Endometrium (tissue), 2 donors: ENCODE measurements at regions not wholly inside any gene's neighbourhood (a gene's known extent, or its start where the extent isn't known, plus 50 kb on each side); places are given as distances from the start of the nearest gene placed in this dataset.
"Not testable (repeated sequence)": the region's sequence is repeated elsewhere in the genome, so short reads cannot be mapped to it uniquely, and the experiment has no call there.

ENCODE experiments used
- FAIRE-seq: peaks from 2 replicates; lab custom pipeline; 2012; peaks lifted over from hg19 to GRCh38; lab: Jason Lieb, UNC
- donor health status: control.
- donor health status: control.

- no peak for FAIRE-seq
These were observed 332.2 kb upstream of the KIF2B start for GRCh38 chr17:53490447-53490968.

GRCh38 chr17:53483704-53484103 is 339.0 kb upstream of the KIF2B start:
- FAIRE-seq = no peak

DNA sequence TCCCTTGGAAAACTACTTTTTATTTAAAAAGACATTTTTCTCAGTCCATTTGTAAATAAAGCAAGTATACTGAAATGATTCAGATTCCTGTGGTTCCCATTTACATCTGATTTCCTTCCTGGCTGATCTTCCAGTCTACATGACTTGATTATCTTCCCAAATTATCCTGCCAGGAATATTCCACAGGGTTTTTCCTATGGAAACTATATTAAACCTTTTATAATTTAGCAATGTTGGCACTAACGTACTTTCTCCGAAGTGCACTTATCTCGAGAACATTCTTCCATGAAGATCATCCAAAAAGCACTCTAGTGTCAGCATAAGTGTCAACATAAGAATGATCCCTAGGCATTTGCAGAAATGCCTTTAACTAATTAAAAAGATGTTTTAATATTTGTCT is 347.7 kb upstream of the KIF2B start:
- FAIRE-seq = no peak

DNA sequence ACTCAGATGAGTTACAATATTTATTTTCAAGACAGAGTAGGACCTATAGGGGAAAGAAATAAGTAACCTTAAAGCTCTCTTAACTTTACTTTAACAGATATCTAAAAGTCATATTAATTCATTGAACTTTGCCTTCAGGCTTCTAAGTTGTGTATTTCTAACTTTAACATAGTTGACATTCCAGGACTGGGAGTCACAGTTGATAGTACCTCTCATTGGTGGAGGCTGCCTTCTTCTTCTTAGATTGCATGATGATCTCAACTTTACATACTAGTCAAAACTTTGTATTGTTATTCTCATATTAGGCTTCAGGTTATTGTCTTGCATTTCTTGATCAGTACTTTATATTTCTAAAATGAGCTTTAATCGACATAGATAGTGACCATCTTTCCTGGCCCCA is 350.1 kb upstream of the KIF2B start:
- FAIRE-seq = no peak

DNA sequence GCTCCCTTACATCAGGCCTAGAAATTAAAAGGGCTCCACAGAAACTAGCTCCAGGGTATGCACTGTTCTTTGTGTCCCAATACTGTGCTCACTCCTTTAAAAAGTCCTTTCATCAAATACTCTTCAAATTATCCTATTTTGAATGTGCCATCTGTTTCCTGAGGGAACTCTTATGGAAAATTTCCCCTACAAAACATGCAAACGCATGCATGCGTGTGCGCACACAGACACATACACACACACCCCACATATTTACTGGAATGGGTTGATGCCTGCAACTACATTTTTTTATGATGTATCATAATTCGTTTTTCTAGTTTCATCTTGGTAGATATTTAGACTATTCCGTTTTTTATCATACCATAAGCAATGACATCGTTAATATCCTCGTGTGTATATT is 351.2 kb upstream of the KIF2B start:
- FAIRE-seq = no peak

GRCh38 chr17:53470626-53471025 is 352.1 kb upstream of the KIF2B start:
- no peak for FAIRE-seq

DNA sequence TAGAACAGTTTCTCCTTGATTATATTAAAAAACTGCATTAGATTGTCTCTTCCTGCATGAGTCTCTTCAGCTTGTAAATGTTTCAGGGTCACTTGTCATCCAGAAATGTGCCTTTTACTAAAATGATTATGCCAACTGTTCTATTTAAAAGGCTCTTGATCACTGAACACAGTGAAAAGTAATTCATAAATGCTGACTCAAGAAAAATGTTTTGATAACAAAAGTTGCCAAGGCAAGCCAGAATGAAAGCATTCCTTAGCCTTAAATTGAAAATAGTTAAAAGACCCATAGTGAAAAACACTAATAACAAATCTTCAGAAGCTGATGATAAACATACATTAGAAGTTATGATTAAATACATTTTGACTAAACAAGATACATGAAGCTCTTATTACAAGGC is 356.0 kb upstream of the KIF2B start:
- no peak for FAIRE-seq

DNA sequence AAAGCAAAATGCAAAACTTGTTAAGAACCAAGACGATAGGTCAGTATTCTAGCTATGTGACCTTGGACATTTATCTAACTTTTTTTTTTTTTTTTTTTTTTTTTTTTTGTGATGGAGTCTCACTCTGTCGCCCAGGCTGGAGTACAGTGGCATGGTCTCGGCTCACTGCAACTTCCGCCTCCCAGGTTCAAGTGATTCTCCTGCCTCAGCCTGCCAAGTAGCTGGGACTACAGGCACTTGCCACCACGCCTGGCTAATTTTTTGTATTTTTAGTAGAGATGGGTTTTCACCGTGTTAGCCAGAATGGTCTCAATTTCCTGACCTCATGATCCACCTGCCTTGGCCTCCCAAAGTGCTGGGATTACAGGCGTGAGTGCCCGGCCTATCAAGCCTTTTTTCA is 358.3 kb upstream of the KIF2B start:
- FAIRE-seq = not testable (repeated sequence)

DNA sequence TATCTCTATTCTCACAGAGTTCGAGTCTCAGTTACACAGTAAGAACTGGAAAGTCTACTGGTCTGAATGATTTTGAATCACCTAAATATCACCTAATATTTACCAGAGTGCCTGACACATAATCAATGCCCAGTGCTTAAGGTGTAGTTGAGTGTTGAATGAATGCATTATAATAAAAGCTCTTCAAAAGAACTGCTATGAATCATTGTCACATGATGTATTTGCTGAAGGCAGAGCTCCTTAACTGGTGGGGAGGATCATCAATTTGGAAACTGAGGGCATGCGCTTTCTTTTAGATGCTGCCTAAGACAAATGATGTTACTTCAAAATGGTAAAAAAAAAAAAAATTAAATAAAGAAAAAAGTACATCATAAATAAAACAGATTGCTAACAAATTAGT is 359.4 kb upstream of the KIF2B start:
- no peak for FAIRE-seq

DNA sequence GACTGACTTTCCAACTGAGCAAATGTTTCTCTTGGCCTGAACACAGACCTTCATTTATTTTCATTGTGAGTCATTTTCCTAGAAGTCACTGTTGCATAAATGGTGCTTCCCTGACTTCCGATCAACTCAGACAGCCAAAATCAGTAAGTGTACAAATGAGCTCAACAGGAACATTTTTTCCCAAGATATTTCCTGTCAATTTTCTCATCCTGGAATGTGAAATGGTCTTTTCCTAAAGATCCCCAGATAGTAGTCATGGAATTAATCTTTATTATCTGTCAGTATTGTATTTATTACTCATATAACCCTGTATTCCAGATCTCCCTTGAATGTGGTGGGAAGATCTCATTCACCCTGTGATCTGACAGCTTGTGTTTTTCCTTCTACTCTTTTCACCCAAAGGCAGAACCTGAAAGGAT is 360.3 kb upstream of the KIF2B start:
- FAIRE-seq = no peak

DNA sequence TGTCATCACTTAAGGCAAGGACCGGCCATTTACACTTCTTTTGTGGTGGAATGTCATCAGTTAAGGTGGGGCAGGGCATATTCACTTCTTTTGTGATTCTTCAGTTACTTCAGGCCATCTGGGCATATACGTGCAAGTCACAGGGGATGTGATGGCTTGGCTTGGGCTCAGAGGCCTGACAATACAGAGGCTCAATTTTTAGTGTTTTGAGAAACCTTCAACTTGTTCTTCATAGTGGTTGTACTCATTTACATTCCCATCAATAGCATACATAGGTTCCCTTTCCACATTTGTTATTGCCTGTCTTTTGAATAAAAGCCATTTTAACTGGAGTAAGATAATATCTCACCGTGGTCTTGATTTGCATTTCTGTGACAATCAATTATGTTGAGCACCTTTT is 366.8 kb upstream of the KIF2B start:
- not testable (repeated sequence) for FAIRE-seq

DNA sequence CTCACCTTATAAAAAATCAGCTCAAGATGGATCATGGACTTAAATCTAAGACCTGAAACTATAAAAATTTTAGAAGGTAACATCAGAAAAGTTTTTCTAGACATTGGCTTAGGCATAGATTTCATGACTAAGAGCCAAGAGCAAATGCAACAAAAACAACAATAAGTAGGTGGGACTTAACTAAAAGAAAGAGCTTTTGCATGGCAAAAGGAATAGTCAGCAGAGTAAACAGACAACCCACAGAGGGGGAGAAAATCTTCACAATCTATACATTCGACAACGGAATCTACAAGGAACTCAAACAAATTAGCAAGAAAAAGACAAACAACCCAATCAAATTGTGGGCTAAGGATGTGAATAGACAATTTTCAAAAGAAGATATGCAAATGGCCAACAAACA is 368.4 kb upstream of the KIF2B start:
- no peak for FAIRE-seq

GRCh38 chr17:53449324-53449723 is 373.4 kb upstream of the KIF2B start:
- no peak for FAIRE-seq

GRCh38 chr17:53428913-53429312 is 393.8 kb upstream of the KIF2B start:
- FAIRE-seq = no peak

DNA sequence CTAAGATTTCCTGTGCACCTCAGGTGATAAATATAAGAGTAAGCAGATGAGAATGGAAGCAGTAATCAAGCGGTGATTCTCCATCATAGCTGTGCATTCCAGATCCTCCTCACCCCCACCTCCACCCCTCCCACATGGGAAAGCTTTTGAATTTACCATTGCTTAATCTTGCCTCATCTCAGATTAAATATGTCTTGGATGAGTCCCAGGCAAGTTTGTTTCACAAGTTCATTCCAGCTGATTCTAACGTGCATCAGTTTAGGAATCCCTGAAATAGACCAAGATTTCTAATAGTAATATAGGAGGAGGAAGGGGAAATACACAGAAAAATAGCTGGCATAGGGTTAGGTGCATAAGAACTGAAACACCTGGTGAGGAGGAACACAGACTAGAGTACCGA is 396.2 kb upstream of the KIF2B start:
- no peak for FAIRE-seq

GRCh38 chr17:53420035-53420641 is 402.6 kb upstream of the KIF2B start:
- FAIRE-seq = no peak

DNA sequence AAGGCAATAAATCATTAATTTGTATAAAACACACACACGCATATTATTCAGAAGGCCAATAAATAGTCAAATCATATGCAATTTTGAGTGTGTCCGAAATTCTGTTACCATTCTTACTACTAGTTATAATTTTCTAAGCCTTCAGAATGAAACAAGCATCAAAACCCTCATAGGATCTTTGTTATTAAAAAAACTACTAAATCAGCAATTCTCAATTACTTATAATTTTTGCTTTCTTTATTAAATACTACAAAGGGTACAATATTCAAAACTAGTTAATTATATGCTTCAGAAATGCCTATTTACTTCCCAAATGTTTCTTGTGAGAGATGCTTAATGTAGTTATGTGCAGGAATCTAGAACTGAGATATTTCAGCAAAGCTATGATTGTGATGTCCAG is 413.1 kb upstream of the KIF2B start:
- FAIRE-seq = no peak

DNA sequence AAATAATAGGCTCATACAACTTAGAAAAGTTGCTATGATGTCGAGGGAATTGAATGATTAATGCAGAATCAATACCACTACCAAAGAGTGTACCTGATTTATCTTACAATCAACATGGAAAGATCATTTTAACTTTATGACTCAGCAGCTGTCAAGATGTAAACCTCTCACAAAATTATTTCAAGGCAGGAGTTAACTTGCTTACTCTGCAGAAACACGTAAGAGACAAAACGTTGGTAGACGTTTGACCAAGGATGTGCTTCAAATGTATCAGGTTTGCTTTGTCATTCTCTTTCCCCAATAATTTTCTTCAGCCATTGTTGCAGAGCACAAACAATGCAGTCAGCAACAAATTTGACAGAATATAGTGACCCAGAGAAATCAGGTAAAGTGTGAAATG is 415.8 kb upstream of the KIF2B start:
- FAIRE-seq = no peak

DNA sequence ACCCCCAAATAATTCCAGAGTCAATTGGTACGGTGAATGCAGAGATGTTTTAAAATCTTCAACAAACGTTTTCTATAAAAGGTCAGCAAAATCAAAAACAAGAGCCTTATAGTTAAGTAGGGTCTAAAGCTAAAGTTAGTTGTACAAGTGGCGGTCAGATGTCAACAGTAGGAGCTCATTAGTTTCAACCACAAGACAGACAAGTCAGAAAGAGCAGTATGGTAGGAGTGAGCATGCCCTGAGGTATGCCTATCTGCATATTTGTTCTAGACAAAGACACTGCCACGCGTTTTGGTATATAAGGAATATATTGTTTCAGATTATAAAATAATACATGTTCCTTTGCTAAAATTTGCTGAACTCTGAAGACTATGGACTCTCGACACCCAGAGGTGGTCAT is 431.5 kb upstream of the KIF2B start:
- FAIRE-seq = no peak

DNA sequence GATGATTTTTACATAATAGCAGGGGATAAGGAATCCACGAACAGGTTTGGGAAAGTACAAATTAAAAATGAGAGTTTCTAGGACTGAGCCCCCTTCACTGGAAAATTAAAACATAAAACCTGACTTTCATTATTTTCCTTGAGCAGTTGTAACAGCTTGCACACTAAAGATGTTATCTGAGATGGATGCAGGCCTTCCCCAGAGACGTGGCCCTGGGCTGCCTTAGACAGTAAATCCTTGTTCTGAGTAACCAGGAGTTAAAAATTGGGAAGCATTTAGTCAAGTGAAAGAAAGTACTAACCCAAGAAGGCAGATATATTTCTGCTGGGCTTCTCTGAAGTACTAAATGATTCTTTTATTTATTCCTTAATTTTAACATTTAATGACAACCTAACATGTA is 432.2 kb upstream of the KIF2B start:
- FAIRE-seq = no peak

DNA sequence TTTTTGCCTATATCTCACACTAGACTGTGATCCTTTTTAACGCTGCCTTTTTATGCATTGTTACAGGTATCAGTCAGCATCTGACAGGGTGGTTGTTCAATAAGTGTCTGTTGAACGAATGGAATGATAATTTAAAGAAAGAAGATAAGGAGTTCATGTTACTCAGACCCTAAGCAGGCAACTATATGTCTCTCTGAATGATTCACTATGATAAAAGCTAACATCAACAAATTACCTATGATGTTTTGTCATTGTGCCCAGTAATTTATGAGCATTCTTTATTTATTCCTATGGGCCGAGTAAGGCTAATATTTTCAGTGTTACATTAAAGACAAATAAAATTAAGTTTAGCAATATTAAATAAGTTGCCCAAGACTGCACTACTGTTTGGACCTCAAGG is 435.0 kb upstream of the KIF2B start:
- no peak for FAIRE-seq

GRCh38 chr17:53353919-53354351 is 468.8 kb upstream of the KIF2B start:
- no peak for FAIRE-seq

DNA sequence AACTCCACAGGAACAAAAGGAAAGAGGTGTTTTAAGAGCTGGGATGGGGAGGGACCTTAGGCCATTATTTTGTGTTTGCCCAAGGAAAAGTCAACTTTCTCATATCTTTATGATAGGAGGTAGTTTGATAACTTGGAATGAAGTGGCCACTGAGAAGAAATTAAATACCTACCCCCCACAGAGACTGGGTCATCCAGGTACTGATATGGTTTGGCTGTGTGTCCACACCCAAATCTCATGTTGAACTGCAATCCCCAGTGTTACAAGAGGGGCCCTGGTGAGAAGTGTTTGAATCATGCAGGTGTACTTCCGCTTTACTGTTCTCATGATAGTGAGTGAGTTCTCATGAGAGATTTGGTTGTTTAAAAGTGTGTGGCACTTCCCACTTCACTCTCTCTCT is 477.9 kb upstream of the KIF2B start:
- no peak for FAIRE-seq

- no peak for FAIRE-seq
These were observed 486.4 kb upstream of the KIF2B start for GRCh38 chr17:53336281-53336680.

- no peak for FAIRE-seq
These were observed 487.3 kb upstream of the KIF2B start for GRCh38 chr17:53335443-53335842.
